HCEC 1CT (cell line): ENCODE measurements at regions not wholly inside any gene's neighbourhood (a gene's known extent, or its start where the extent isn't known, plus 50 kb on each side); places are given as distances from the start of the nearest gene placed in this dataset.
A peak's percentile ranks its signal among the peaks of the same experiment; 100 is the strongest.
"Not testable (repeated sequence)": the region's sequence is repeated elsewhere in the genome, so short reads cannot be mapped to it uniquely, and the experiment has no call there.

Experiments
- DNase-seq: peaks from one replicate; pipeline ENCODE4 v3.0.0-alpha.2; 2017

- no peak for DNase-seq
These were observed 79.3 kb upstream of the COL5A1 start for GRCh38 chr9:134562146-134562849.

GRCh38 chr9:134563397-134563796 is 78.2 kb upstream of the COL5A1 start:
- no peak for DNase-seq

GRCh38 chr9:134564431-134565170 is 77.0 kb upstream of the COL5A1 start:
- DNase-seq, result no peak

- DNase-seq, result no peak
These were observed 76.2 kb upstream of the COL5A1 start for GRCh38 chr9:134565316-134565915.

GRCh38 chr9:134566196-134566847 is 75.3 kb upstream of the COL5A1 start:
- no peak for DNase-seq

GRCh38 chr9:134566936-134567335 is 74.7 kb upstream of the COL5A1 start:
- no peak for DNase-seq

GRCh38 chr9:134568116-134568515 is 73.5 kb upstream of the COL5A1 start:
- no peak for DNase-seq

GRCh38 chr9:134568811-134569210 is 72.8 kb upstream of the COL5A1 start:
- DNase-seq, result no peak

- no peak for DNase-seq
These were observed 72.0 kb upstream of the COL5A1 start for GRCh38 chr9:134569626-134570025.

GRCh38 chr9:134570151-134570621 is 71.4 kb upstream of the COL5A1 start:
- no peak for DNase-seq

- no peak for DNase-seq
These were observed 70.8 kb upstream of the COL5A1 start for GRCh38 chr9:134570711-134571325.

GRCh38 chr9:134571326-134571931 is 70.2 kb upstream of the COL5A1 start:
- DNase-seq, result no peak

- no peak for DNase-seq
These were observed 69.4 kb upstream of the COL5A1 start for GRCh38 chr9:134571946-134572917.

- not testable (repeated sequence) for DNase-seq
These were observed 66.9 kb upstream of the COL5A1 start for GRCh38 chr9:134574686-134575085.

GRCh38 chr9:134575103-134575900 is 66.3 kb upstream of the COL5A1 start:
- DNase-seq, result no peak

GRCh38 chr9:134575901-134576176 is 65.8 kb upstream of the COL5A1 start:
- no peak for DNase-seq

- DNase-seq, result no peak
These were observed 56.5 kb upstream of the COL5A1 start for GRCh38 chr9:134585021-134585561.

GRCh38 chr9:134585746-134586706 is 55.6 kb upstream of the COL5A1 start:
- peak; percentile 46 for DNase-seq

- DNase-seq, result no peak
These were observed 51.9 kb upstream of the COL5A1 start for GRCh38 chr9:134589748-134590147.
